A549 (cell line): ENCODE measurements at regions not wholly inside any gene's neighbourhood (a gene's known extent, or its start where the extent isn't known, plus 50 kb on each side); places are given as distances from the start of the nearest gene placed in this dataset.

Experiments
- ATAC-seq, 2 experiments: fragments of 200-7000 bp in 1 of 2; fragments of >200 bp in 1 of 2; cut with Nextera tagmentation in 1 of 2; cut with Tn5 transposase in 1 of 2; 3 replicates each; pipeline versions ENCODE4 v1.8.0 to v1.9.1; 2018 to 2020; ENCODE audit warnings: mild to moderate bottlenecking in 1 of 2, moderate library complexity in 1 of 2
- CTCF ChIA-PET: fragments of 300-600 bp; sonication (Branson Sonifier 250); formaldehyde crosslinking; extraction: SDS; loops from one replicate; lab custom pipeline; 2021; ENCODE audit warnings: antibody characterized with exemption, inconsistent platforms; lab: Yijun Ruan, JAX
- POLR2A ChIA-PET: fragments of 350-600 bp; formaldehyde crosslinking; extraction: SDS; loops from one replicate; lab custom pipeline; 2021; ENCODE audit warnings: antibody characterized with exemption, inconsistent platforms; lab: Yijun Ruan, JAX
- DNase-seq, 2 experiments: peaks; one replicate each; pipeline versions ENCODE4 v3.0.0 to v3.0.0-alpha.2; 2011 to 2016; ENCODE audit warnings: low read depth in 1 of 2, low spot score in 1 of 2
- FAIRE-seq: peaks from 2 replicates; lab custom pipeline; 2011; peaks lifted over from hg19 to GRCh38; lab: Jason Lieb, UNC
- H3K27ac ChIP-seq, 2 experiments: fragments of >200 bp; sonication (Bioruptor Twin); formaldehyde crosslinking; 3 replicates each; pipeline ENCODE4 v1.5.1; 2016 to 2017
- H3K4me1 ChIP-seq: fragments of >200 bp; sonication (Bioruptor Twin); formaldehyde crosslinking; 3 replicates; pipeline ENCODE4 v1.6.1; 2016
- H3K4me2 ChIP-seq: fragments of >200 bp; sonication (Bioruptor Twin); formaldehyde crosslinking; 3 replicates; pipeline ENCODE4 v1.6.1; 2016
- H3K4me3 ChIP-seq: fragments of >200 bp; sonication (Bioruptor Twin); formaldehyde crosslinking; 3 replicates; pipeline ENCODE4 v1.5.1; 2016
- H3K9me3 ChIP-seq: fragments of >200 bp; sonication (Bioruptor Twin); formaldehyde crosslinking; 3 replicates; pipeline ENCODE4 v1.6.1; 2016
- ATOH8 ChIP-seq: fragments of 250-450 bp; sonication (Bioruptor Pico); IDR thresholded peaks from 2 replicates; pipeline ENCODE4 v1.5.0; 2020; ENCODE audit warnings: low read depth, mild to moderate bottlenecking, moderate library complexity
- BHLHE40 ChIP-seq: IDR thresholded peaks from 2 replicates; pipeline ENCODE4 v1.6.1; 2012; ENCODE audit warnings: low read depth, low read length, inconsistent platforms
- CHD4 ChIP-seq: fragments of 200-600 bp; sonication (generic); IDR thresholded peaks from 2 replicates; pipeline ENCODE4 v1.6.1; 2016; ENCODE audit warnings: antibody characterized with exemption, mild to moderate bottlenecking, borderline replicate concordance
- EP300 ChIP-seq, 2 experiments: fragments of >200 bp; sonication (Bioruptor Twin); formaldehyde crosslinking; IDR thresholded peaks; 2 replicates in 1 of 2; 3 replicates in 1 of 2; pipeline ENCODE4 v1.6.1; 2016 to 2017
- FOSL2 ChIP-seq, 2 experiments: fragments of 450-650 bp in 1 of 2; fragments of >200 bp in 1 of 2; sonication (Bioruptor Twin) in 1 of 2; formaldehyde crosslinking; IDR thresholded peaks; 2 replicates each; pipeline versions ENCODE4 v1.5.0 to v1.6.1; 2016 to 2020; ENCODE audit warnings: mild to moderate bottlenecking in 1 of 2, moderate library complexity in 1 of 2
- HEYL ChIP-seq: fragments of 250-450 bp; sonication (Bioruptor Pico); IDR thresholded peaks from 2 replicates; pipeline ENCODE4 v1.8.0; 2021; ENCODE audit warnings: mild to moderate bottlenecking, moderate library complexity
- HOXB5 ChIP-seq: fragments of 250-450 bp; sonication (Bioruptor Pico); IDR thresholded peaks from 2 replicates; pipeline ENCODE4 v1.5.0; 2020; ENCODE audit warnings: mild to moderate bottlenecking, moderate library complexity
- JUNB ChIP-seq: fragments of >200 bp; sonication (Bioruptor Twin); formaldehyde crosslinking; IDR thresholded peaks from 2 replicates; pipeline ENCODE4 v1.6.1; 2016
- KDM1A ChIP-seq: fragments of 200-600 bp; sonication (generic); IDR thresholded peaks from 2 replicates; pipeline ENCODE4 v1.6.1; 2016; ENCODE audit warnings: low read depth, mild to moderate bottlenecking
- MAZ ChIP-seq: fragments of 150-350 bp; IDR thresholded peaks from 2 replicates; pipeline ENCODE4 v1.6.1; 2014; ENCODE audit warnings: antibody characterized with exemption, low read depth, low read length, borderline replicate concordance
- NR3C1 ChIP-seq: fragments of >200 bp; sonication (Bioruptor Twin); formaldehyde crosslinking; IDR thresholded peaks from 3 replicates; pipeline ENCODE4 v1.6.1; 2017
- RCOR1 ChIP-seq: fragments of 150-350 bp; IDR thresholded peaks from 2 replicates; pipeline ENCODE4 v1.6.1; 2014; ENCODE audit warnings: antibody characterized with exemption, low read length, low read depth
- REST ChIP-seq: fragments of 200-600 bp; sonication (generic); IDR thresholded peaks from 2 replicates; pipeline ENCODE4 v1.6.1; 2016; ENCODE audit warnings: antibody characterized with exemption, mild to moderate bottlenecking, moderate library complexity
- RFX5 ChIP-seq: fragments of 450-650 bp; IDR thresholded peaks from 2 replicates; pipeline ENCODE4 v1.7.1; 2014; ENCODE audit warnings: antibody characterized with exemption, mild to moderate bottlenecking, moderate library complexity
- RNF2 ChIP-seq: fragments of 200-600 bp; sonication (generic); IDR thresholded peaks from 2 replicates; pipeline ENCODE4 v1.6.1; 2016; ENCODE audit warnings: low read depth, mild to moderate bottlenecking, antibody characterized with exemption, moderate library complexity, borderline replicate concordance
- SREBF2 ChIP-seq: fragments of 450-650 bp; IDR thresholded peaks from 2 replicates; pipeline ENCODE4 v1.6.1; 2014; ENCODE audit warnings: mild to moderate bottlenecking, moderate library complexity
- TFCP2L1 ChIP-seq: fragments of 250-450 bp; sonication (Bioruptor Pico); IDR thresholded peaks from 2 replicates; pipeline ENCODE4 v1.5.0; 2021; ENCODE audit warnings: mild to moderate bottlenecking
- TP53 ChIP-seq: fragments of 250-450 bp; sonication (Bioruptor Pico); IDR thresholded peaks from 2 replicates; pipeline ENCODE4 v1.5.0; 2021; ENCODE audit warnings: mild to moderate bottlenecking, moderate library complexity
- ZNF302 ChIP-seq: fragments of 250-450 bp; sonication (Bioruptor Pico); IDR thresholded peaks from 2 replicates; pipeline ENCODE4 v1.9.0; 2021; ENCODE audit warnings: inconsistent platforms, mild to moderate bottlenecking, moderate library complexity
- WGBS: methylation state at CpG from one replicate; pipeline ENCODE4 v1.1.6; 2017; ENCODE audit errors: missing lambda C conversion rate; 5-methylcytosine and 5-hydroxymethylcytosine counted together
- TF ChIP-seq, protein P1 (sequence below): fragments of >200 bp; sonication (Bioruptor Twin); formaldehyde crosslinking; IDR thresholded peaks from 3 replicates; pipeline ENCODE4 v1.6.1; 2016

GRCh38 chr16:85457366-85457765, 155.8 kb upstream of the GSE1 start:
- no peak for FAIRE-seq
- ChIA-PET CTCF (interaction anchor here (0.5 to 5.4 kb wide), 11 partner anchors 9 to 653 kb away, joined by 3 to 26 read pairs (median 4); no protein-coding TSS in a partner anchor), POLR2A (no interaction called here)
- ATAC-seq: peak; percentile 54 to 60
- Histone ChIP-seq H3K9me3 (no peaks in the 10 kb centered on the region), H3K4me3 (no peak overlapping the region), H3K4me1 (peaks cover 30% of the 10 kb centered on the region), H3K27ac (peak overlapping the region in 1 of 2 experiments; percentile 64; a peak in 2 of 6 replicates), H3K4me2 (0 out of 3 replicates have a peak overlapping the region, but pooled peaks have one; percentile 24)
- no peak for DNase-seq
- TF ChIP-seq, protein P1, sequence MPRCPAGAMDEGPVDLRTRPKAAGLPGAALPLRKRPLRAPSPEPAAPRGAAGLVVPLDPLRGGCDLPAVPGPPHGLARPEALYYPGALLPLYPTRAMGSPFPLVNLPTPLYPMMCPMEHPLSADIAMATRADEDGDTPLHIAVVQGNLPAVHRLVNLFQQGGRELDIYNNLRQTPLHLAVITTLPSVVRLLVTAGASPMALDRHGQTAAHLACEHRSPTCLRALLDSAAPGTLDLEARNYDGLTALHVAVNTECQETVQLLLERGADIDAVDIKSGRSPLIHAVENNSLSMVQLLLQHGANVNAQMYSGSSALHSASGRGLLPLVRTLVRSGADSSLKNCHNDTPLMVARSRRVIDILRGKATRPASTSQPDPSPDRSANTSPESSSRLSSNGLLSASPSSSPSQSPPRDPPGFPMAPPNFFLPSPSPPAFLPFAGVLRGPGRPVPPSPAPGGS: no peak
- no peak for TF ChIP-seq EP300 (IDR thresholded peaks at IDR 0.05)
- no peak for TF ChIP-seq TFCP2L1 (CRISPR knock-in tag)
- TF ChIP-seq MAZ: no peak
- TF ChIP-seq NR3C1: no peak
- TF ChIP-seq RFX5: no peak
- TF ChIP-seq KDM1A: no peak
- TF ChIP-seq FOSL2 (IDR thresholded peaks at IDR 0.05): no peak
- no peak for TF ChIP-seq FOSL2 (CRISPR knock-in tag; IDR thresholded peaks at IDR 0.05)
- 100% methylated on average over 2 of the region's 7 CpGs for WGBS

- FAIRE-seq: no peak
- TF ChIP-seq ATOH8 (CRISPR knock-in tag) (no peak), RNF2 (no peak), HEYL (CRISPR knock-in tag) (no peak), TP53 (CRISPR knock-in tag) (no peak), BHLHE40 (no peak), JUNB (no peak), HOXB5 (CRISPR knock-in tag) (no peak)
- TF ChIP-seq, all 56 proteins: peak for 0
- ChIA-PET CTCF (interaction anchor here (0.9 to 2.4 kb wide), 7 partner anchors 9 to 184 kb away, joined by 3 to 7 read pairs (median 4); no protein-coding TSS in a partner anchor), POLR2A (no interaction called here)
- WGBS: 89% methylated on average over 11 of the region's 11 CpGs
- H3K9me3 ChIP-seq: no peaks in the 10 kb centered on the region
- ATAC-seq (no peak), DNase-seq (no peak)
- no peak overlapping the region for H3K4me2 ChIP-seq
- H3K4me1 ChIP-seq: peaks cover 37% of the 10 kb centered on the region
- no peak overlapping the region for H3K4me3 ChIP-seq
- no peak overlapping the region; a peak in 1 of 6 replicates for H3K27ac ChIP-seq
Observed at GRCh38 chr16:85458968-85459367, 154.2 kb upstream of the GSE1 start.

DNA sequence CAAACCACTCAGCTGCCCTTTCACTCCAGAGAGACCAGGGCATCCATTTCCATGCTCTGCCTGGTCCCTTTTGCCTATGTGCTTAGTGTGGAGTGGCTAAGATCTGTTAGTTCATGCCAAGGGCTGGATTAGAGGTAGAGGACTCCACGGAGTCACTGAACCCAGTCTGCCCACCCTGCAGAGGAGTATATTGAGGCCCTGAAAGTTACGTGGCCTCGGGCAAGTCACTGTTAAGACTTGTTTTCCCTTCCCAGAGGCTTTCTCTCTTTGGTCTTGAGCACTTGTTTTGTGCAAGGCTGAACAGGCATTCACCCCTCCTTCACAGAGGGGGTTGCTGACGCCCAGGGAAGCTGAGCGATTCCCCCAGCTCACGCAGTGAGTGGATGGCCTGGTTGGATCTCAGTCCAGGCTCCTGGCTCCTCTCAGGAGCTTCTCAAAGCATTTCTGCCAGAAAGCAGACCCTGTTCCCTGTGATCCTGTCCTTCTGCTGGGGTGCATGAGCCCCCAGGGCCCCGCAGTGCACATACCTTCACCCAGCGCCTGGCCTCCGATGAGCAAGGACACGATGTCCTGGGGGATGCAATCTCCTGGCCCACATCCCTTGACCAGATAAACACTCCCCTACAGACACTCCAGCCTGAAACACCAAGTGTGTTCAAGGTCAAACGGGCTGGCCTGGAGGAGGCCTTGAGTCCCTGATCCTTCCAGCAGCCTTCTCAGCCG, 153.4 kb upstream of the GSE1 start:
- DNase-seq: no peak
- no peak for FAIRE-seq
- Histone ChIP-seq H3K9me3 (no peaks in the 10 kb centered on the region), H3K4me3 (no peak overlapping the region), H3K27ac (peak overlapping the region in 1 of 2 experiments; percentile 87; a peak in 2 of 6 replicates), H3K4me1 (peaks cover 37% of the 10 kb centered on the region), H3K4me2 (no peak overlapping the region)
- CTCF ChIA-PET: interaction anchor here (1.0 to 2.5 kb wide), 8 partner anchors 8 to 345 kb away, joined by 4 to 11 read pairs (median 4); no protein-coding TSS in a partner anchor
- ATAC-seq: no peak
- TF ChIP-seq SREBF2 (no peak), CHD4 (no peak), HOXB5 (CRISPR knock-in tag) (no peak), ZNF302 (no peak), RCOR1 (no peak), REST (no peak)
- POLR2A ChIA-PET: no interaction called here
- 93% methylated on average over 9 of the region's 12 CpGs for WGBS
